ENCODE measurements at regions not wholly inside any gene's neighbourhood (a gene's known extent, or its start where the extent isn't known, plus 50 kb on each side); places are given as distances from the start of the nearest gene placed in this dataset.

DNA sequence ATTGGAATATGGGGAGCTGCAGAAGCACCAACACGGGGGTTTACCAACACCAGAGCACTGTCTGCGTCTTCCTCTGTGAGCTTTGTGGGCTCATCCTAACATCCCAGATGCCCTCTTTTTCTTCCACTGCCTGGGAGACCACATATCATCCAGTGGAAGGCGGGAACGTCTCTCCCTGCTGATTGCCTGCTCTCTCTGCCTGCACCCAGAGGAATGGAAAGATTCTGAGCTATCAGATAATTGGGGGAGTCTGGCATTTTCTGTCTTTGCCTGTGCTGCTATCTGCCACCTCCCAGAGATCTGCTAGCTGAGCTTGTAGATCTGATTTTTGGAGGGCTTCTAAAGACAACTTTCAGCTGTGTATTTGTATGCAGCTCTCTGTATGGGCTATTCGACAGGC is 166.2 kb upstream of the PLXNA2 start:
- DNase-seq (ENCODE audit: low spot score in 2 of 2) (no peak), FAIRE-seq (no peak)

DNA sequence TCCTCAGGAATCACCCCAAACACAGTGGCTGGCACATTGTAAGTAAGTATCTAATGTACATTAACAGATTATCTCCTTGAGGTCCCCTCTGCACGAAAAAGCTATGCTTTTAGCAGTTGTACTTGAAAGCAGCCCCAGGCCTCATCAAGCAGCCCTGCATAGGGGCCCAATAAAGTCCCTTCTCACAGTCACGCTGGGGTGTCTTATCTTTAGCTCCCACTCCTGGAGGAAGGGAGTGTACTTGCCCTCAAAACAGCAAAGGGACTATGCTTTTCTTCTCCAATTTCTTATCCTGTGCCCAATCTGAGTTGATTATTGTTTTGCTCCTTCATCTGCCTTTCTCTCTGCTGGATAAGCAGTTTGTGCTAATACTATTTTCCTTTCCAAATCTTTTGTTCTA is 168.8 kb upstream of the PLXNA2 start:
- DNase-seq (ENCODE audit: low spot score in 2 of 2) (no peak), FAIRE-seq (no peak)

DNA sequence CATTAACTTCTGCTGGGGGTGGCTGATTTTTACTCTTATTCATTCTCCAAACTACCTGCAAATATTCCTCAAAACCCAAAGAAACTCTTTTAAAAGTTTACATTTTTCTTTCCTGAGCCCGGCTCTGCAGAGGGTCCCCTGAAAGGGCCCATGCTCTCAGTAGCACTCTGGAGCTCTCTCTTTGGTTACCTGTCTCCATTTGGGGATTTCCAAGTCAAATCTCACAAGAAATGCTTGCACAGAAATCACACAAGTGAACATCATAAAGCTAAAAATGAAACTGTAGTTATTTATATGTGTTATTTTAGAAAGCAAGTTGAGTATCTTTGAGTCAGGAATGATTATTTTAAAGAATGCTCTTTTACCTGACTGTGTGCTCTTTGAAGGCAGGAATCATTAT is 174.5 kb upstream of the PLXNA2 start:
- FAIRE-seq, result no peak

GRCh38 chr1:208419746-208420420 is 175.7 kb upstream of the PLXNA2 start:
- DNase-seq (ENCODE audit: low spot score in 2 of 2) (no peak), FAIRE-seq (no peak)

More for the DNA sequence above, 174.5 kb upstream of the PLXNA2 start:
- DNase-seq (ENCODE audit: low spot score in 2 of 2), result no peak

DNA sequence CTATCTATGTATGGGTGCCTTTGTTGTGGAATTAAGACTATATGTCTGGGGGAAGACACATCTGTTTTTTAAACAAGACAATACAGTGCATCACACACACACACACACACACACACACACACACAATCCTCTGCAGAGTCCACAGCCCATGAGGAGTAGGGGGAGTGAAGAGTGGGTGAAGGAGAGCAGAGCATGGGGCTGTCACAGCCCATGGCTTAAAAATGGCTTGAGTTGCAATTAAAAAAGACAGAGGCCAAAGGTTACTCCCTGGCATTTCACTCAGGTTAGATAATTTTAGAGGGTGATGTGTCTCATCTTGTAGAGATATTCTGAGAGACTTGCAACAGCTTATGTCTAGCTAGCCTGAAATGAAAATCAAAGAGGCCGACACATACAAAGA is 176.5 kb upstream of the PLXNA2 start:
- no peak for DNase-seq (ENCODE audit: low spot score in 2 of 2)
- FAIRE-seq, result no peak

GRCh38 chr1:208421486-208421885 is 177.3 kb upstream of the PLXNA2 start:
- DNase-seq (ENCODE audit: low spot score in 2 of 2) (no peak), FAIRE-seq (no peak)

DNA sequence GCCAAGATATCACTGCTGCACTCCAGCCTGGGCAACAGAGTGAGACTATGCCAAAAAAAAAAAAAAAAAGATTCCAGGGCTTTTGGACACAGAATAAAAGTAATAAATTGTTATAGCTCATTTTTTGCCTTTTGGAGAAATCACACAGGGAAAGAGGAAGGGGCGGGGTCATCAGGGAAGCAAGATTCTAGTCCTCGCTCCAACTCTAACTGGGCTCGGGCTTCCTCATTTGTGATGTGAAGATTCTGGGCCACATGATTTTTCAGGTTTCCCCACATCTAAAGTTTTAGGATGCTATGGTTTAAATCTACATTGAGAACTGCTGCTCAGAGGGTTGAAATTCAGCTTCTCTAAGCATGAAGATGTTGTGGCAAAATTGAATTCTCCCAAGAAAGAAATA is 179.3 kb upstream of the PLXNA2 start:
- DNase-seq (ENCODE audit: low spot score in 2 of 2) (no peak), FAIRE-seq (no peak)

GRCh38 chr1:208425096-208425495 is 180.9 kb upstream of the PLXNA2 start:
- FAIRE-seq, result no peak
- no peak for DNase-seq (ENCODE audit: low spot score in 2 of 2)

DNA sequence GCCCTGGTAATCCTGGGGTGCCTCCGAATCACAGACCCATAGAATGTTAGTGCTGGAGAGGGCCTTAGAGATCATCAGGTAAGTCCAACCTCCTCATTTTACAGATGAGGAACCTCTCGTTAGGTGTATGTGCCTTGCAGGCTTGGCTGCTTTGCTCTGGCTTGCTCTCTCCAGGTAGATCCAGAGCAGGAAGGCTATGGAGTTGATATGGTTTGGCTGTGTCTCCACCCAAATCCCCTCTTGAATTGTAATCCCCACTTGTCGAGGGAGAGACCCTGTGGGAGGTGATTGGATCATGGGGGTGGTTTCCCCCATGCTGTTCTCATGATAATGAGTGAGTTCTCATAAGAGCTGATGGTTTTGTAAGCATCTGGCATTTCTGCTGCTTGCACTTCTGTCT is 186.0 kb upstream of the PLXNA2 start:
- no peak for FAIRE-seq

DNA sequence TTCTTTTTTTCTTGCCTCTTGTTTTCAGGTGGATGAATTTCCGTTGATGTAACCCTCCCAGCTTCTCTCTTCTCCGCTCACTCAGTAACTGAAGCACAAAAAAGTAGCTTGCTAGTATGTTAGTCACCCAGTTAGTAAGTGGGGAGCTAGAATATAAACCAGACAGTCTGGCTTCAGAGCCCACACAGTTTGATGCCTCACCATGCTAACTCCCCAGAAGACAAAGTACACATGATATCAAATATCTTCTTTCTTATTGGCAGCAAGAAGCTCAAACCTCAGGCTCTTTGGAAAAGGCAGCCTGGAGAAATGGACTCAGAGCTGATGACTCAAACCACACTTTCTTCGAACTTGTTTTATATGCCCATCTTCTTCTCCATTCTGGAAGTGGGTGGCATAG is 187.5 kb upstream of the PLXNA2 start:
- no peak for FAIRE-seq

More for the DNA sequence above, 186.0 kb upstream of the PLXNA2 start:
- DNase-seq (ENCODE audit: low spot score in 2 of 2), result no peak

DNA sequence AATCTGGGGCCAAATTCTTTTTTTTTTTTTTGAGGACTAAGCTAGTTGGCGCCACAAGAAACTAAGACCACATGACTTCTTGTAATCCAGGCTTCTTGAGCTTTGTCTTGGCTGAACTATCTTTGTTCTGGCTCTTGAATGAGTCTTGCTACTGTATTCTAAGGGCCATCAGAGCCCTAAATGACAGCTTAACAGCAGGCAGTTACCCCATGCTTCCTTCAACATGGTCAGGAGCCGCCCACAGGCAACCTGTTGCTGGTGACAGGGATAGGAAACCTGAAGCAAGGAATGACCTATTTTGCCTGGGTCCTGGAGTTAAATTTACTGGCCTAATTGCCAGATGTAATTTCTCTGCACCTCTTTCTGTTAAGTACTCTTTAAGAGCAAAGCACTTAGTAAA is 188.2 kb upstream of the PLXNA2 start:
- DNase-seq (ENCODE audit: low spot score in 2 of 2) (no peak), FAIRE-seq (no peak)

More for the DNA sequence above, 187.5 kb upstream of the PLXNA2 start:
- no peak for DNase-seq (ENCODE audit: low spot score in 2 of 2)

- FAIRE-seq (no peak), DNase-seq (ENCODE audit: low spot score in 2 of 2) (no peak)
Observed at GRCh38 chr1:208433086-208433485, 188.9 kb upstream of the PLXNA2 start.

GRCh38 chr1:208433971-208434370 is 189.8 kb upstream of the PLXNA2 start:
- DNase-seq (ENCODE audit: low spot score in 2 of 2) (no peak), FAIRE-seq (no peak)

GRCh38 chr1:208437401-208437800 is 193.2 kb upstream of the PLXNA2 start:
- FAIRE-seq (no peak), DNase-seq (ENCODE audit: low spot score in 2 of 2) (no peak)

DNA sequence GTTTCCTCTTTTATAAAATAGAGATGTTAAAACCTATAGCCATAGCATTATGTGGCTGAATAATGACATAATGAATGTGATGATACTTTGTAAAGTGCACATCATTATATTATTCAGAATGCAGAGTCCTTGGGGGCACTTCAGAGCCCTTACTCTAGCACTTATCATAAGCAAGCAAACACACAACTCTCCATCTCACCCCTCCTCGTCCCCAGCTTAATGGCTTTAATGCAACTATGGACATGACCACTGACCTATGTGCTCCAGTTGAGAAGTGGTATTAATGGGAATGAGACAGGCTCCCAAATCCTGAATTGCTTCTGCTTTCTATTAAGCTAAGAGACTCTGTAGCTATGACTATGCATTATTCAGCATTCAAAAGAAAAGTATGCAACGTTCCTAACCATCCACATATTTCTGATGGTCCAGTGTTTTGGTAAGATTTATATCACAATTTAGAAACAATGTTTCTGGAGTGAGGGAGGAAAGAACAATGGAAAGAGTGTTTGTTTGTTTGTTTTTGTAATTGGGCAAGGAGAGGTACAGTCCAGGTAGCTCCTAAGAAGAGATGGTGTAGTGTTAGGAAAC is 194.0 kb upstream of the PLXNA2 start:
- no peak for FAIRE-seq
- DNase-seq (ENCODE audit: low spot score in 2 of 2), result no peak

DNA sequence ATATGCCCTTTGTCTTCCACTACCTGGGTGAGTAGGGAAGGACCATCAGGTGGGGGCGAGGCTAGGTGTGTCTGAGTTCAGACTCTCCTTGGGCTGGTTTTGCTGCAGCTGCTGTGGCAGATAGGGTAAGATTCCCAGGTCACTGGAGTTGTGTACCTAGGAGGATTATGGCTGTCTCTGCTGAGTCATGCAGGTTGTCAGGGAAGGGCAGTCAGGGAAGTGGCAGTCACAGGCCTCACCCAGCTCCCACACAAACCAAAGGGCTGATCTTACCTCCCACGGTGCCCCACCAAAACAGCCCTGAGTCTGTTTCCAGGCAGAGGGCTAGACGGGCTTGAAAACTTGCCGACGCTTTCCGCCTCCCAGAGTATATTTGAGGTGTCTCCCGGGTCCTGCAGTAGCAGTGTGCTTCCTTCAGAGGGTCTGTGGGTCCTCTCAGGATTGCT is 201.6 kb upstream of the PLXNA2 start:
- FAIRE-seq (no peak), DNase-seq (ENCODE audit: low spot score in 2 of 2) (no peak)

DNA sequence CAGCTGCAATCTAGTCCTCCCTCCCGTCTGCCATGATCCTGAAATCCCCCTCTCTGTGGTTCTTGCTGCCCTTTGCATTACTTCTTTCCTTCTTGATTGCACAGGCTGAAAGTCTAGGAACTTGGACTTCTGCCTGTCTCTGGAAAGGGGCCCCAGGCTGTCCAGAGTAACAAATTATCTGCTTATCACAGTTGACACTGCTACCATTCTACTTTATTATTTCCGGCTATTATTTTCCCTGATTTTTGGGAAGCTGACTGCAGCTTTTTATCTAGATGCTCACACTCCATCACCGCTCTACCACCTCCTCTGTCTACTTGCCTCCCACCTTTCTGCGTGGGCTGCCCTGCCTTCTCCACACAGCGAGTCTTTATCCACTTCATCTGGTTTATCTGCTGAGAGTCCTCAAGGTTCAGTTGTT is 202.1 kb upstream of the PLXNA2 start:
- DNase-seq (ENCODE audit: low spot score in 2 of 2) (no peak), FAIRE-seq (no peak)

GRCh38 chr1:208448425-208448824 is 204.2 kb upstream of the PLXNA2 start:
- FAIRE-seq (no peak), DNase-seq (ENCODE audit: low spot score in 2 of 2) (no peak)

- FAIRE-seq (no peak), DNase-seq (ENCODE audit: low spot score in 2 of 2) (no peak)
Observed at GRCh38 chr1:208449951-208450350, 205.8 kb upstream of the PLXNA2 start.

GRCh38 chr1:208450958-208451357 is 206.8 kb upstream of the PLXNA2 start:
- FAIRE-seq, result no peak
- no peak for DNase-seq (ENCODE audit: low spot score in 2 of 2)

DNA sequence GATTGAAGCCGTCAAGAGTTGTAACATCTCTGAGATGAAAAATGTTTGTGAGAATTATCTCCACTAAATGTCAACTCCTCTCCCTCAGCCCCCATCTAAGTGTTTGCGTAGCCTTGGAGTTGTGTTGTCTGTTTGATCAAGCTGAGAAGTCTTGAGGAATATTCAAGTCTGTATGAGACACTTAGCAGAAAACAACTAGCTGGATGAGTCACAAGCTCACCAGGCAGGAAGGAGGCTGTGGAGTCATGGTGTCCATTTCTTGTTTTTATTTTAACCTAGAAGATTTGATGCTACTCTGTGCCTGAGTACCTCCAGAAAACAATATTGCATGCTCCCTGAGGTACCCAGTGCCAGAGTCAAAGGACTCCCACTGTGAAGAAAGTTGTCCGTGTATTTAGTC is 211.6 kb upstream of the PLXNA2 start:
- DNase-seq (ENCODE audit: low spot score in 2 of 2) (no peak), FAIRE-seq (no peak)

DNA sequence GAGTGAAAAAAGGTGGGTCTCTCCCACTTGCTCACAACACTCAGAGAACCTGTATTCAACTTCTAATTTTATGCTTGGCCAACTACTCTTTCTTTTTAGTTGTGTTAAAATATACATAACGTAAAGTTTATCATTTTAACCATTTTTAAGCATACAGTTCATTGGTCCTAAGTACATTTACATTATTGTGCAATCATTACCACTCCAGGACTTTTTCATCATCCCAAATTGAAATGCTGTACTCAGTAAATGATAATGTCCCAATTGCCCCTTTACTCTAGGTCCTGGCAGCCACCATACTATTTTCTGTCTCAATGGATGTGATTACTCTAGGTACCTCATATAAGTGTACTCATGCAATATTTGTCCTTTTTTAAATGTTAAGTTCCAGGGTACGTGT is 212.3 kb upstream of the PLXNA2 start:
- FAIRE-seq (no peak), DNase-seq (ENCODE audit: low spot score in 2 of 2) (no peak)
